ENCODE measurements at regions not wholly inside any gene's neighbourhood (a gene's known extent, or its start where the extent isn't known, plus 50 kb on each side); places are given as distances from the start of the nearest gene placed in this dataset.

- TF ChIP-seq CTCF (IDR thresholded peaks at IDR 0.05) (no peak), POLR2A (IDR thresholded peaks at IDR 0.05) (no peak)
Measured at GRCh38 chr9:117528225-117528624, 113.4 kb upstream of the ASTN2 start.
